Osteoblast (primary cell): ENCODE measurements at regions not wholly inside any gene's neighbourhood (a gene's known extent, or its start where the extent isn't known, plus 50 kb on each side); places are given as distances from the start of the nearest gene placed in this dataset.

Experiments
- DNase-seq: peaks from one replicate; pipeline ENCODE4 v3.0.0; 2011; ENCODE audit warnings: low spot score, mixed read lengths; ENCODE audit not compliant: insufficient read length; ENCODE audit errors: missing footprints
- H2AFZ ChIP-seq: 2 replicates; pipeline ENCODE4 v1.6.0; 2011; ENCODE audit warnings: mild to moderate bottlenecking, low read length
- H3K27ac ChIP-seq: 2 replicates; pipeline ENCODE4 v1.5.1; 2011; ENCODE audit warnings: mild to moderate bottlenecking, low read depth, low read length, moderate library complexity
- H3K27me3 ChIP-seq: 2 replicates; pipeline ENCODE4 v1.6.0; 2012; ENCODE audit warnings: mild to moderate bottlenecking, control low read depth, inconsistent platforms, low read length, moderate library complexity; ENCODE audit not compliant: insufficient read depth
- H3K36me3 ChIP-seq: 2 replicates; pipeline ENCODE4 v1.5.1; 2011; ENCODE audit warnings: mild to moderate bottlenecking, low read length, control low read depth, moderate library complexity; ENCODE audit not compliant: insufficient read depth
- H3K4me1 ChIP-seq: 2 replicates; pipeline ENCODE4 v1.5.1; 2011; ENCODE audit warnings: mild to moderate bottlenecking, low read length, control low read depth, moderate library complexity; ENCODE audit not compliant: insufficient read depth
- H3K4me2 ChIP-seq: 2 replicates; pipeline ENCODE4 v1.6.0; 2011; ENCODE audit warnings: mild to moderate bottlenecking, low read length; ENCODE audit not compliant: insufficient read depth
- H3K4me3 ChIP-seq: fragments of 200-600 bp; sonication (generic); 3 replicates; pipeline ENCODE4 v1.5.1; 2012; ENCODE audit warnings: mild to moderate bottlenecking, low read length, inconsistent platforms; ENCODE audit not compliant: insufficient read depth
- H3K79me2 ChIP-seq: 2 replicates; pipeline ENCODE4 v1.6.0; 2012; ENCODE audit warnings: mild to moderate bottlenecking, low read length, control low read depth, inconsistent platforms; ENCODE audit not compliant: insufficient read depth
- H3K9me3 ChIP-seq: 2 replicates; pipeline ENCODE4 v1.5.1; 2011; ENCODE audit warnings: low read depth, low read length, control low read depth
- H4K20me1 ChIP-seq: 2 replicates; pipeline ENCODE4 v1.6.0; 2012; ENCODE audit warnings: mild to moderate bottlenecking, low read length, control low read depth; ENCODE audit not compliant: insufficient read depth
- CTCF ChIP-seq: IDR thresholded peaks from 2 replicates; pipeline ENCODE4 v1.5.1; 2011; ENCODE audit warnings: mild to moderate bottlenecking, low read depth, low read length, moderate library complexity; ENCODE audit errors: extremely low read depth

DNA sequence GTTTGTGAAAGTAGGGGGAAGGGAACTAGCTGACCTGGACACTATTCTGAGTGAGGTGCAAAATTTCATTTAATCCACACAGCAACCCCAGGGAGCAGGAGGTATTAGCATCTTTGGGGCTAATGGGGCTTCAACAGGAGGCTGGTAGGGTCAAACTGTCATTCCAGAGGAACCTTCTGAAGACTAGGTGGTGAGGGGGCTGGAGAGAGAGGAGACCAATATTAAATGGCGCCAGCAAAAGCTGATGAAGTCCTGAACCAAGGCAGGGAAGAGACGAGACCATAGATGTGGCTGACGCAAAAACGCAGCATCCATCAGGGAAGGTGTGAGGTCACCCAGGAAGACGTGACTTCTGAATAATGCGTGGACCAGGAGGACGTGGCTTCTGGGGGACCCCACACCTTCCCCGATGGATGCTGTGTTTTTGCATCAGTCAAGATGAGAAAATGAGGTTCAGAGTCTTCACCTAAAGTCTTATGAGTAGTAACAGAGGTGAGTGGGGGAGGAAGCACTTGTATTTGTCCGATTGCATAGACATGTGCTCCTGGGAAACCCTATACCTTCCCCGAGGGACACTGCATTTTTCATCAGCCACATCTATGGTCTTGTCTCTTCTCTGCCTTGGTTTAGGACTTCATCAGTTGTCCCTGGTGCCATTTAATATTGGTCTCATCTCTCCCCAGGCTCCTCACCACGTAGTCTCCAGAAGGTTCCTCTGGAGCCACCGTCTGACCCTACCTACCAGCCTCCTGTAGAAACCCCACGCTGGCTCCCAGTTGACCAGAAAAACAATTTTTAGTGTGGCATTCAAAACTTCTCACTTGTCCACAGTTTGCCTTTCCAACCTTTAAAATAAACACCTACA is 188.6 kb downstream of the MYCN start:
- Histone ChIP-seq H3K27me3 (no peaks in the 10 kb centered on the region), H4K20me1 (no peaks in the 10 kb centered on the region), H3K9me3 (peaks cover 5% of the 10 kb centered on the region), H3K36me3 (no peaks in the 10 kb centered on the region), H3K4me1 (no peaks in the 10 kb centered on the region), H3K4me3 (no peak overlapping the region), H3K4me2 (no peak overlapping the region), H2AFZ (no peak overlapping the region), H3K79me2 (no peaks in the 10 kb centered on the region), H3K27ac (no peak overlapping the region)
- no peak for TF ChIP-seq CTCF
- no peak for DNase-seq

DNA sequence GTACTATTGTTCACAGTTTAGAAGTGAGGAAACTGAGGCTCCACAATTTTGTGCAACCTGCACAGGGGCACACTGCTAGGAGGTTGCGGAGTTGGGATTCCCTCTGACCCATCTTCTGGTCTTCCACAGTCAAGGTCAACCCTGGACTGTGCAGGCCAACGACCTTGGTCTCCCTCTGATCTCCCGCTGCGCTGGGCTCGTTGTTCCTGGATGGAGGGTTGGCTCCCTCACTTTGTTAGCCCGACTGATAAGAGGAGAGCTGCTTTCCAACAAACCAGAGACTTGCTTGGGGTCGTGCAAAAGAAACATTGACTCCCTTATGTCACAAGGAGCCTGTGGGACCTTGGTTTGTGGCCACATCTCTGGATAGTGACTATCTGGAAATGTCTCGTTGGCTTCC is 187.6 kb downstream of the MYCN start:
- Histone ChIP-seq H3K4me1 (no peaks in the 10 kb centered on the region), H3K4me3 (no peak overlapping the region), H3K9me3 (peaks cover 5% of the 10 kb centered on the region), H3K27ac (no peak overlapping the region), H4K20me1 (no peaks in the 10 kb centered on the region), H3K36me3 (no peaks in the 10 kb centered on the region), H3K27me3 (no peaks in the 10 kb centered on the region), H3K4me2 (no peak overlapping the region), H2AFZ (no peak overlapping the region), H3K79me2 (no peaks in the 10 kb centered on the region)
- no peak for TF ChIP-seq CTCF
- DNase-seq: no peak

DNA sequence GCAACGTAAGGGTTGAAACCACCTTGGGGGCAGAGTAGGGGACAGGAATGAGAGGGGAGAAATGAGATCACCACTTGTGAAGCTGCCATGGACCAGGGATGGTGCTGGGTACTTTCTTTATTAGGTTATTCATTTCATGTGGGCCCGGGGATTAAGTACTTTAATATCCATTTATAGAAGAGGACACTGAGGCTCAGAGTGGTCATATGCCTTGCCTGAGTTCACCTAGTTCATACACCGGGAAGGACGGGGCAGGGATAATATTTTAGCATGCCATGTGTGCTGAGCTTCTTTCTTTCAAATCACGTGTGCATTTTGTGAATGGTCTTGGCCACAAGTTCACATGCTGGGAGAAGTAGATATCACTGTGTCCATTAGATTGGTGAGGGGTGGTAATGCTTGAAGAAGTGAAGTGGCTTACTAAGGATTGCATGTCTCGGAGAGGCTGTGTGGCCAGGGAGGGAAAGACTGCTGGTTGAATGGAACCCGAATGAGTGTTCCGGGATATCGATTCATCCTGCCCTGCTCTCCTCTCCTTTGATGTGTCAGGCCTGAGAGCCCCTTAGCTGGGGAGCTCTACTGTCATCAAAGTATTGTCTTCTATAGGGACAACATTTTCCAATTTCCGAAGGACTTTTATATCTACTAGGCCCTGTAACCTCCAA is 187.1 kb downstream of the MYCN start:
- TF ChIP-seq CTCF: no peak
- Histone ChIP-seq H3K27ac (no peak overlapping the region), H3K4me1 (no peaks in the 10 kb centered on the region), H3K27me3 (no peaks in the 10 kb centered on the region), H3K9me3 (peaks cover 5% of the 10 kb centered on the region), H3K79me2 (no peaks in the 10 kb centered on the region), H4K20me1 (no peaks in the 10 kb centered on the region), H3K4me2 (no peak overlapping the region), H3K36me3 (no peaks in the 10 kb centered on the region), H3K4me3 (no peak overlapping the region), H2AFZ (no peak overlapping the region)
- no peak for DNase-seq
